ENCODE measurements at regions not wholly inside any gene's neighbourhood (a gene's known extent, or its start where the extent isn't known, plus 50 kb on each side); places are given as distances from the start of the nearest gene placed in this dataset.
A peak's percentile ranks its signal among the peaks of the same experiment; 100 is the strongest.

GRCh38 chr6:51531623-51532022 lies 555.8 kb downstream of the PKHD1 start:
- Histone ChIP-seq H3K4me1 (ENCODE audit: control insufficient read depth in 3 of 3, insufficient read depth in 2 of 3, low read depth in 1 of 3, low read length in 2 of 3) (no peaks in the 10 kb centered on the region), H3K4me3 (ENCODE audit: low read depth in 1 of 3, low read length in 3 of 3) (no peak overlapping the region), H3K27ac (ENCODE audit: low read depth in 1 of 3, low read length in 2 of 3) (no peak overlapping the region), H3K9me3 (ENCODE audit: control insufficient read depth in 2 of 2, insufficient read depth in 1 of 2, low read depth in 1 of 2, low read length in 1 of 2) (no peaks in the 10 kb centered on the region), H3K27me3 (ENCODE audit: control insufficient read depth in 3 of 3, insufficient read depth in 3 of 3, low read length in 3 of 3) (no peaks in the 10 kb centered on the region), H3K36me3 (ENCODE audit: control insufficient read depth in 3 of 3, insufficient read depth in 2 of 3, low read depth in 1 of 3, low read length in 3 of 3) (no peaks in the 10 kb centered on the region)
- 29 to 40% (median 33%) methylated on average over 2 of the region's 2 CpGs for WGBS, 3 donors
- DNase-seq (peak in 1 of 2 donors; percentile 8), FAIRE-seq (no peak)

GRCh38 chr6:51533962-51534361 lies 553.5 kb downstream of the PKHD1 start:
- WGBS, 3 donors: 58 to 71% (median 68%) methylated on average over 3 of the region's 3 CpGs
- FAIRE-seq: no peak

GRCh38 chr6:51535327-51535726 lies 552.1 kb downstream of the PKHD1 start:
- FAIRE-seq (no peak), DNase-seq (no peak)
- no peak overlapping the region for H3K27ac ChIP-seq (ENCODE audit: low read depth in 1 of 3, low read length in 2 of 3)
- no peaks in the 10 kb centered on the region for H3K9me3 ChIP-seq (ENCODE audit: control insufficient read depth in 2 of 2, insufficient read depth in 1 of 2, low read depth in 1 of 2, low read length in 1 of 2)
- no peak overlapping the region for H3K4me3 ChIP-seq (ENCODE audit: low read depth in 1 of 3, low read length in 3 of 3)
- H3K27me3 ChIP-seq (ENCODE audit: control insufficient read depth in 3 of 3, insufficient read depth in 3 of 3, low read length in 3 of 3): no peaks in the 10 kb centered on the region
- no peaks in the 10 kb centered on the region for H3K36me3 ChIP-seq (ENCODE audit: control insufficient read depth in 3 of 3, insufficient read depth in 2 of 3, low read depth in 1 of 3, low read length in 3 of 3)
- H3K4me1 ChIP-seq (ENCODE audit: control insufficient read depth in 3 of 3, insufficient read depth in 2 of 3, low read depth in 1 of 3, low read length in 2 of 3): no peaks in the 10 kb centered on the region
- WGBS, 3 donors: 33 to 38% (median 38%) methylated on average over 1 of the region's 1 CpG

More at GRCh38 chr6:51533962-51534361, 553.5 kb downstream of the PKHD1 start:
- Histone ChIP-seq H3K27me3 (ENCODE audit: control insufficient read depth in 3 of 3, insufficient read depth in 3 of 3, low read length in 3 of 3) (no peaks in the 10 kb centered on the region), H3K9me3 (ENCODE audit: control insufficient read depth in 2 of 2, insufficient read depth in 1 of 2, low read depth in 1 of 2, low read length in 1 of 2) (no peaks in the 10 kb centered on the region), H3K36me3 (ENCODE audit: control insufficient read depth in 3 of 3, insufficient read depth in 2 of 3, low read depth in 1 of 3, low read length in 3 of 3) (no peaks in the 10 kb centered on the region), H3K27ac (ENCODE audit: low read depth in 1 of 3, low read length in 2 of 3) (no peak overlapping the region), H3K4me1 (ENCODE audit: control insufficient read depth in 3 of 3, insufficient read depth in 2 of 3, low read depth in 1 of 3, low read length in 2 of 3) (no peaks in the 10 kb centered on the region), H3K4me3 (ENCODE audit: low read depth in 1 of 3, low read length in 3 of 3) (no peak overlapping the region)
- no peak for DNase-seq

GRCh38 chr6:51536728-51537127 lies 550.7 kb downstream of the PKHD1 start:
- 65 to 83% (median 68%) methylated on average over 2 of the region's 2 CpGs for WGBS, 3 donors

GRCh38 chr6:51541847-51542246 lies 545.6 kb downstream of the PKHD1 start:
- H3K36me3 ChIP-seq (ENCODE audit: control insufficient read depth in 3 of 3, insufficient read depth in 2 of 3, low read depth in 1 of 3, low read length in 3 of 3): no peaks in the 10 kb centered on the region
- 56 to 63% (median 60%) methylated on average over 7 of the region's 7 CpGs for WGBS, 3 donors
- no peak overlapping the region for H3K4me3 ChIP-seq (ENCODE audit: low read depth in 1 of 3, low read length in 3 of 3)
- no peak for FAIRE-seq
- no peaks in the 10 kb centered on the region for H3K4me1 ChIP-seq (ENCODE audit: control insufficient read depth in 3 of 3, insufficient read depth in 2 of 3, low read depth in 1 of 3, low read length in 2 of 3)
- H3K27me3 ChIP-seq (ENCODE audit: control insufficient read depth in 3 of 3, insufficient read depth in 3 of 3, low read length in 3 of 3): no peaks in the 10 kb centered on the region
- no peak overlapping the region for H3K27ac ChIP-seq (ENCODE audit: low read depth in 1 of 3, low read length in 2 of 3)
- H3K9me3 ChIP-seq (ENCODE audit: control insufficient read depth in 2 of 2, insufficient read depth in 1 of 2, low read depth in 1 of 2, low read length in 1 of 2): no peaks in the 10 kb centered on the region
- no peak for DNase-seq

More at GRCh38 chr6:51536728-51537127, 550.7 kb downstream of the PKHD1 start:
- no peak overlapping the region for H3K4me3 ChIP-seq (ENCODE audit: low read depth in 1 of 3, low read length in 3 of 3)
- H3K27me3 ChIP-seq (ENCODE audit: control insufficient read depth in 3 of 3, insufficient read depth in 3 of 3, low read length in 3 of 3): no peaks in the 10 kb centered on the region
- H3K4me1 ChIP-seq (ENCODE audit: control insufficient read depth in 3 of 3, insufficient read depth in 2 of 3, low read depth in 1 of 3, low read length in 2 of 3): no peaks in the 10 kb centered on the region
- no peak overlapping the region for H3K27ac ChIP-seq (ENCODE audit: low read depth in 1 of 3, low read length in 2 of 3)
- no peaks in the 10 kb centered on the region for H3K36me3 ChIP-seq (ENCODE audit: control insufficient read depth in 3 of 3, insufficient read depth in 2 of 3, low read depth in 1 of 3, low read length in 3 of 3)
- DNase-seq: no peak
- FAIRE-seq: no peak
- H3K9me3 ChIP-seq (ENCODE audit: control insufficient read depth in 2 of 2, insufficient read depth in 1 of 2, low read depth in 1 of 2, low read length in 1 of 2): no peaks in the 10 kb centered on the region

GRCh38 chr6:51542475-51542874 lies 544.9 kb downstream of the PKHD1 start:
- H3K9me3 ChIP-seq (ENCODE audit: control insufficient read depth in 2 of 2, insufficient read depth in 1 of 2, low read depth in 1 of 2, low read length in 1 of 2): no peaks in the 10 kb centered on the region
- WGBS, 3 donors: 51 to 64% (median 51%) methylated on average over 4 of the region's 4 CpGs

GRCh38 chr6:51550243-51550642 lies 537.2 kb downstream of the PKHD1 start:
- Histone ChIP-seq H3K27me3 (ENCODE audit: control insufficient read depth in 3 of 3, insufficient read depth in 3 of 3, low read length in 3 of 3) (peaks cover 0 to 5% (median 0%) of the 10 kb centered on the region in 3 donors), H3K36me3 (ENCODE audit: control insufficient read depth in 3 of 3, insufficient read depth in 2 of 3, low read depth in 1 of 3, low read length in 3 of 3) (no peaks in the 10 kb centered on the region), H3K27ac (ENCODE audit: low read depth in 1 of 3, low read length in 2 of 3) (no peak overlapping the region), H3K4me1 (ENCODE audit: control insufficient read depth in 3 of 3, insufficient read depth in 2 of 3, low read depth in 1 of 3, low read length in 2 of 3) (no peaks in the 10 kb centered on the region), H3K9me3 (ENCODE audit: control insufficient read depth in 2 of 2, insufficient read depth in 1 of 2, low read depth in 1 of 2, low read length in 1 of 2) (no peaks in the 10 kb centered on the region), H3K4me3 (ENCODE audit: low read depth in 1 of 3, low read length in 3 of 3) (no peak overlapping the region)
- 63 to 69% (median 68%) methylated on average over 1 of the region's 1 CpG for WGBS, 3 donors
- DNase-seq: no peak
- FAIRE-seq: no peak

More at GRCh38 chr6:51542475-51542874, 544.9 kb downstream of the PKHD1 start:
- H3K4me3 ChIP-seq (ENCODE audit: low read depth in 1 of 3, low read length in 3 of 3): no peak overlapping the region
- H3K4me1 ChIP-seq (ENCODE audit: control insufficient read depth in 3 of 3, insufficient read depth in 2 of 3, low read depth in 1 of 3, low read length in 2 of 3): no peaks in the 10 kb centered on the region
- H3K36me3 ChIP-seq (ENCODE audit: control insufficient read depth in 3 of 3, insufficient read depth in 2 of 3, low read depth in 1 of 3, low read length in 3 of 3): no peaks in the 10 kb centered on the region
- DNase-seq (no peak), FAIRE-seq (no peak)
- H3K27me3 ChIP-seq (ENCODE audit: control insufficient read depth in 3 of 3, insufficient read depth in 3 of 3, low read length in 3 of 3): no peaks in the 10 kb centered on the region
- H3K27ac ChIP-seq (ENCODE audit: low read depth in 1 of 3, low read length in 2 of 3): no peak overlapping the region

- Histone ChIP-seq H3K27me3 (ENCODE audit: control insufficient read depth in 3 of 3, insufficient read depth in 3 of 3, low read length in 3 of 3) (peaks cover 0 to 5% (median 0%) of the 10 kb centered on the region in 3 donors), H3K4me1 (ENCODE audit: control insufficient read depth in 3 of 3, insufficient read depth in 2 of 3, low read depth in 1 of 3, low read length in 2 of 3) (no peaks in the 10 kb centered on the region), H3K27ac (ENCODE audit: low read depth in 1 of 3, low read length in 2 of 3) (no peak overlapping the region), H3K4me3 (ENCODE audit: low read depth in 1 of 3, low read length in 3 of 3) (no peak overlapping the region), H3K36me3 (ENCODE audit: control insufficient read depth in 3 of 3, insufficient read depth in 2 of 3, low read depth in 1 of 3, low read length in 3 of 3) (no peaks in the 10 kb centered on the region), H3K9me3 (ENCODE audit: control insufficient read depth in 2 of 2, insufficient read depth in 1 of 2, low read depth in 1 of 2, low read length in 1 of 2) (no peaks in the 10 kb centered on the region)
- no peak for FAIRE-seq
- no peak for DNase-seq
- 44 to 83% (median 63%) methylated on average over 3 of the region's 3 CpGs for WGBS, 3 donors
These were observed 535.0 kb downstream of the PKHD1 start for GRCh38 chr6:51552435-51552834.

- H3K27me3 ChIP-seq (ENCODE audit: control insufficient read depth in 3 of 3, insufficient read depth in 3 of 3, low read length in 3 of 3): peaks cover 0 to 4% (median 0%) of the 10 kb centered on the region in 3 donors
- H3K27ac ChIP-seq (ENCODE audit: low read depth in 1 of 3, low read length in 2 of 3): no peak overlapping the region
- FAIRE-seq (no peak), DNase-seq (no peak)
- no peak overlapping the region for H3K4me3 ChIP-seq (ENCODE audit: low read depth in 1 of 3, low read length in 3 of 3)
- H3K9me3 ChIP-seq (ENCODE audit: control insufficient read depth in 2 of 2, insufficient read depth in 1 of 2, low read depth in 1 of 2, low read length in 1 of 2): no peaks in the 10 kb centered on the region
- WGBS, 3 donors: 76 to 87% (median 83%) methylated on average over 19 of the region's 19 CpGs
- no peaks in the 10 kb centered on the region for H3K36me3 ChIP-seq (ENCODE audit: control insufficient read depth in 3 of 3, insufficient read depth in 2 of 3, low read depth in 1 of 3, low read length in 3 of 3)
- no peaks in the 10 kb centered on the region for H3K4me1 ChIP-seq (ENCODE audit: control insufficient read depth in 3 of 3, insufficient read depth in 2 of 3, low read depth in 1 of 3, low read length in 2 of 3)
These were observed 534.0 kb downstream of the PKHD1 start for GRCh38 chr6:51553246-51554015.

All from small intestine (tissue), 7 donors.